ENCODE measurements at regions not wholly inside any gene's neighbourhood (a gene's known extent, or its start where the extent isn't known, plus 50 kb on each side); places are given as distances from the start of the nearest gene placed in this dataset.

DNA sequence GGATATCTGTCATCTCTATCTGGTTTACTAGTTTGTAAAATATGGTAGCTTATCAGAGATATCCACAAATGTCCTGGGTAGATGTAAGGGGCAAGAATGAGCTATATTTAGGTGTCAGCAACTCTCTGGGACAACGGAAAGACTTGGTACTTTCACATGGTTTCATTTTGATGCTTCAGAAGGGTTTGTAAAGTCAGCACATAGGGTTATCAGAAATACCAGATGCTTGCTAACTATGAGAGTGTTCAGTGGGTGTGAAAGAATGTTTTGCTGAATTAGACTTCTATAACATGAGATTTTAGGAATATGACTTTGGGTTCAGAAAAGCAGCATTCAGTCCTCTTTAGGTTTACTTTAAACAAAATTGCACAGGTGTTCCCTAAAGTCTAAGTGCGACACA is 466.5 kb upstream of the PDZRN3 start:
- Histone ChIP-seq H3K27me3 (ENCODE audit: control insufficient read depth, insufficient read depth, low read length) (no peaks in the 10 kb centered on the region), H3K36me3 (ENCODE audit: control insufficient read depth, insufficient read depth, low read length) (no peaks in the 10 kb centered on the region), H3K4me3 (ENCODE audit: low read depth, low read length) (no peak overlapping the region)
- FAIRE-seq (no peak), DNase-seq (ENCODE audit: low read depth) (no peak)
- no peak for TF ChIP-seq CTCF (IDR thresholded peaks at IDR 0.05; ENCODE audit: insufficient read depth, low read length, severe bottlenecking)

DNA sequence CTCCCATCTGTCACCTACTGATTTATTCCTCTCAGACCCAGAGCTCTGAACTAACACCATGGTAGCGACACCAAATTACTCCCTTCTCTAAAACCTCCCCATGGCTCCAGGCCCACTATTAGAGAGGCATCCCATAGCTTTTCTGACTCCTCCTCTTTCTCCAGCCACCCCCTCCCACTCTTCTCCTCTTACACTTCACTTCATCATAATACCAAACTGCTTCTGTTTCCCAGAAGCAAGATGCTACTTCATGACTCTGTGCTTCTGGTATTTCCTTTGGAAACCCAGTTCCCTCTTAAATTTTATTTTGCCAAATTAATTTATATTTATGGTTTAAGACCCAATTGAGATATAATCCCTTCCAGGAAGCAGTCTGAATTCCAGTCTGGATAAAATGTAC is 465.1 kb upstream of the PDZRN3 start:
- no peaks in the 10 kb centered on the region for H3K27me3 ChIP-seq (ENCODE audit: control insufficient read depth, insufficient read depth, low read length)
- H3K36me3 ChIP-seq (ENCODE audit: control insufficient read depth, insufficient read depth, low read length), result no peaks in the 10 kb centered on the region
- DNase-seq (ENCODE audit: low read depth) (no peak), FAIRE-seq (no peak)
- no peak for TF ChIP-seq CTCF (IDR thresholded peaks at IDR 0.05; ENCODE audit: insufficient read depth, low read length, severe bottlenecking)
- no peak overlapping the region for H3K4me3 ChIP-seq (ENCODE audit: low read depth, low read length)

GRCh38 chr3:74080056-74080461 is 455.3 kb upstream of the PDZRN3 start:
- FAIRE-seq (no peak), DNase-seq (ENCODE audit: low read depth) (no peak)
- Histone ChIP-seq H3K27me3 (ENCODE audit: control insufficient read depth, insufficient read depth, low read length) (no peaks in the 10 kb centered on the region), H3K36me3 (ENCODE audit: control insufficient read depth, insufficient read depth, low read length) (no peaks in the 10 kb centered on the region), H3K4me3 (ENCODE audit: low read depth, low read length) (no peak overlapping the region)
- no peak for TF ChIP-seq CTCF (IDR thresholded peaks at IDR 0.05; ENCODE audit: insufficient read depth, low read length, severe bottlenecking)

GRCh38 chr3:74075241-74075640 is 450.5 kb upstream of the PDZRN3 start:
- no peak overlapping the region for H3K4me3 ChIP-seq (ENCODE audit: low read depth, low read length)
- H3K36me3 ChIP-seq (ENCODE audit: control insufficient read depth, insufficient read depth, low read length), result no peaks in the 10 kb centered on the region
- DNase-seq (ENCODE audit: low read depth) (no peak), FAIRE-seq (no peak)
- TF ChIP-seq CTCF (IDR thresholded peaks at IDR 0.05; ENCODE audit: insufficient read depth, low read length, severe bottlenecking), result no peak
- H3K27me3 ChIP-seq (ENCODE audit: control insufficient read depth, insufficient read depth, low read length), result no peaks in the 10 kb centered on the region

- DNase-seq (ENCODE audit: low read depth) (no peak), FAIRE-seq (no peak)
- TF ChIP-seq CTCF (IDR thresholded peaks at IDR 0.05; ENCODE audit: insufficient read depth, low read length, severe bottlenecking), result no peak
These were observed 450.0 kb upstream of the PDZRN3 start for GRCh38 chr3:74074700-74075099.

GRCh38 chr3:74067296-74067695 is 442.6 kb upstream of the PDZRN3 start:
- no peak for TF ChIP-seq CTCF (IDR thresholded peaks at IDR 0.05; ENCODE audit: insufficient read depth, low read length, severe bottlenecking)
- no peaks in the 10 kb centered on the region for H3K36me3 ChIP-seq (ENCODE audit: control insufficient read depth, insufficient read depth, low read length)
- DNase-seq (ENCODE audit: low read depth) (peak; percentile 15), FAIRE-seq (no peak)
- H3K27me3 ChIP-seq (ENCODE audit: control insufficient read depth, insufficient read depth, low read length), result no peaks in the 10 kb centered on the region
- no peak overlapping the region for H3K4me3 ChIP-seq (ENCODE audit: low read depth, low read length)

More at GRCh38 chr3:74074700-74075099, 450.0 kb upstream of the PDZRN3 start:
- Histone ChIP-seq H3K36me3 (ENCODE audit: control insufficient read depth, insufficient read depth, low read length) (no peaks in the 10 kb centered on the region), H3K4me3 (ENCODE audit: low read depth, low read length) (no peak overlapping the region), H3K27me3 (ENCODE audit: control insufficient read depth, insufficient read depth, low read length) (no peaks in the 10 kb centered on the region)
